ENCODE measurements at regions not wholly inside any gene's neighbourhood (a gene's known extent, or its start where the extent isn't known, plus 50 kb on each side); places are given as distances from the start of the nearest gene placed in this dataset.
A peak's percentile ranks its signal among the peaks of the same experiment; 100 is the strongest.

DNA sequence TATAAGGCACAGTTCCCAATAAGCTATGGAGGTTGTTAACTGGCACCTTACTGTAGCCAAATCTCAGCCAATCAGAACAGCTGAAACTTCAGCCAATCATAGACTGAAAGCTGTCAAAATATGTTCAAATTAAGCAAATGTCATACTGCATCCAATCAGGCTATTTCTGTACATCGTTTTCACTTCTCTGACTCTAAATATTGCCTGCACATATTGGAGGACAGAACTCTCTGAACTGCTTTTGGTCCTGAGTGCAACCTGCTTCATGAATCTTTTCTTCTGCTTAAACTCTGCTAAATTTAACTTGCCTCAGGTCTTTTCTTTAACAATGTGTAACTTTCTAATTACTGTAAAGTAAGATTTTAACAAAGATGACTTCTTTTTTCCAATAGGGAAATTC, 1198.9 kb upstream of the PCDH7 start:
- ATAC-seq (ENCODE audit: low FRiP score) (no peak), DNase-seq (no peak)
- Histone ChIP-seq H3K4me3 (ENCODE audit: low read length in 2 of 2) (no peak overlapping the region), H3K9me3 (ENCODE audit: control insufficient read depth, low read length) (no peaks in the 10 kb centered on the region), H3K27ac (ENCODE audit: low read depth in 1 of 2, low read length in 2 of 2) (no peak overlapping the region), H3K4me1 (ENCODE audit: control insufficient read depth in 1 of 2, insufficient read depth in 2 of 2, low read length in 2 of 2) (no peaks in the 10 kb centered on the region), H3K36me3 (ENCODE audit: control insufficient read depth in 1 of 2, insufficient read depth in 2 of 2, low read length in 1 of 2) (no peaks in the 10 kb centered on the region), H3K27me3 (ENCODE audit: control insufficient read depth in 1 of 2, insufficient read depth in 2 of 2, low read length in 1 of 2) (no peaks in the 10 kb centered on the region)
- 66 to 70% methylated on average over 1 of the region's 1 CpG for WGBS, 2 donors
- intact Hi-C loops (cut with DNase I) = no loop called here

DNA sequence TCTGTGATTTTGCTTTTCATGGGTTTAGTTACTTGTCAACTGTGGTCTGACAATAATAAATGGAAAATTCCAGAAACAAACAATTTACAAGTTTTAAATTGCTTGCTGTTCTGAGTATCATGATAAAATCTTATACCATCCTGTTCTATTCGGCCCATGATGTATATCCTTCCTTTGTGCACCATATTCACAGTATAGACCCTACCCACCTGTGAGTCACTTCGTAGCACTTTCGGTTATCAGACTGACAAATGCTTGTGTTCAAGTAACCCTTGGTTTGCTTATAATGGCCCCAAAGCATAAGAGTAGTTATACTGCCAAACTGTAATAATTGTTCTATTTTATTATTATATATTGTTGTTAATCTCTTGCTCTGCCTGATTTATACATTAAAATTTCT, 1183.4 kb upstream of the PCDH7 start:
- ATAC-seq (ENCODE audit: low FRiP score) = no peak
- WGBS, 2 donors = 68 to 85% methylated on average over 3 of the region's 3 CpGs
- H3K4me3 ChIP-seq (ENCODE audit: low read length in 2 of 2) = no peak overlapping the region
- DNase-seq = no peak
- no peaks in the 10 kb centered on the region for H3K27me3 ChIP-seq (ENCODE audit: control insufficient read depth in 1 of 2, insufficient read depth in 2 of 2, low read length in 1 of 2)
- H3K4me1 ChIP-seq (ENCODE audit: control insufficient read depth in 1 of 2, insufficient read depth in 2 of 2, low read length in 2 of 2) = no peaks in the 10 kb centered on the region
- H3K36me3 ChIP-seq (ENCODE audit: control insufficient read depth in 1 of 2, insufficient read depth in 2 of 2, low read length in 1 of 2) = no peaks in the 10 kb centered on the region
- H3K9me3 ChIP-seq (ENCODE audit: control insufficient read depth, low read length) = no peaks in the 10 kb centered on the region
- intact Hi-C loops (cut with DNase I) = no loop called here
- H3K27ac ChIP-seq (ENCODE audit: low read depth in 1 of 2, low read length in 2 of 2) = no peak overlapping the region

DNA sequence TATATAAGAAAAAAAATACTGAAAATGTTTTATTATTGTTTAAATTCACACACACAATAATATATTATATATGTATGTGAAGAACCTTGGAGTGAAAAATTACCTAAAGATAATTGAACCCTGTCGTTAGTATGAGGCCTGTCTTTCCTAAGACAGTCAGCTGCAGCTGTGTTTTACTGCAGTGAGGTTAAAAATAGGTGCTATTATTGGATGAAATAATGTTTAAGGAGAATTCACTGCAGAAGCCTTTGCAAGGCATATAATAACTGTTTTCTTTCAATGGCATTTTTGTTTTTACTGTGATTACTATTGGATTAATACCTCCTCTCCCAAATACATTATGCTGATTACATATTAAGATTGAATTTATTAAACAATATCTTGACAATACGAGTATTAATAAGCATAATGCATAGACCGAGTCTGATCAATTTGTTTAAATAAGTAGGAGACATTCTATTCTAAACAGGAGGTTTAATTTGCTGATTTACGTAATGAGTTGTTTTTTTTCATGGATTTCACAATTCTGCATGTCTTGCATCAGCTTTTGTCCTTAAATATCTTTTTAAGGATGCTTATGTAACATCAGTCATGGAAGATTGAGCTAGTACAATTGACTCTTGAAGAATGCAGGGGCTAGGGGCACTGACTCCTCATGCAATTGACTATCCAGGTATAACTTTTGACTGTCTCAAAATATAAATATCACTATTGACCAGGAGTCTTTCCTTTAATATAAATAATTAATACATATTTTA, 1181.1 kb upstream of the PCDH7 start:
- WGBS, 2 donors = 54 to 66% methylated on average over 4 of the region's 4 CpGs
- no peak for DNase-seq
- Histone ChIP-seq H3K27ac (ENCODE audit: low read depth in 1 of 2, low read length in 2 of 2) (no peak overlapping the region), H3K36me3 (ENCODE audit: control insufficient read depth in 1 of 2, insufficient read depth in 2 of 2, low read length in 1 of 2) (no peaks in the 10 kb centered on the region), H3K4me1 (ENCODE audit: control insufficient read depth in 1 of 2, insufficient read depth in 2 of 2, low read length in 2 of 2) (no peaks in the 10 kb centered on the region), H3K4me3 (ENCODE audit: low read length in 2 of 2) (no peak overlapping the region), H3K27me3 (ENCODE audit: control insufficient read depth in 1 of 2, insufficient read depth in 2 of 2, low read length in 1 of 2) (no peaks in the 10 kb centered on the region), H3K9me3 (ENCODE audit: control insufficient read depth, low read length) (no peaks in the 10 kb centered on the region)
- intact Hi-C loops (cut with DNase I) = no loop called here
- no peak for ATAC-seq (ENCODE audit: low FRiP score)

DNA sequence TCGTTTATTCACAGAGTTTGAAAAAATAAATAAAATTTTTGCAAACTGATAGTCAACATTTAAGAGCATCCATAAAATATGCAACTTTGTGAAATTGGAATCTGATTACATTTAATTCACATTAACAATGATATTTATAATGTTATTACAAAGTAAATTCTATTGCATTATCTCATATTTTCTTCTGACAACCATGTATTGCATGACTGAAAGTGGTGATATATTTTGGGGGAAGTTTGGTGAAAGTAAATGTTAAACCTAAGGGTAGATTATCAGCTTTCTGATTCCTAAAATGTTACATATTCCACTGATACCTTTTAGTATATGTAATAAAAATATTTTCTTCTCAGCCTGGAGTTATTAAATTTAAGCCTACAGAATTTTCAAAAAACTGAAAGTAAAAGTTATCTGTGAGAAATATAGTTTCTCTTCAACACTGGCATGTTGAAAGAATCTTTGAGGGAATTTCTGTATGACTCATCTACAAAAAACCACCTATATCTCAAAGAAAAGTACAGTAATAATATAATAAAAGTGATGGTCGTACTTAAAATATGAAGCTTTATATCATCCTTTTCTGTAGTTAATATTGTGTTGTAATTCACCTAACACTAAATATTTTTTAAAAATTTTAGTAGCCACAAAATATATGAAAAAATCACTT, 1179.6 kb upstream of the PCDH7 start:
- 61 to 72% methylated on average over 2 of the region's 2 CpGs for WGBS, 2 donors

GRCh38 chr4:29541757-29542156, 1178.4 kb upstream of the PCDH7 start:
- H3K4me1 ChIP-seq (ENCODE audit: control insufficient read depth in 1 of 2, insufficient read depth in 2 of 2, low read length in 2 of 2) = no peaks in the 10 kb centered on the region
- H3K27me3 ChIP-seq (ENCODE audit: control insufficient read depth in 1 of 2, insufficient read depth in 2 of 2, low read length in 1 of 2) = no peaks in the 10 kb centered on the region
- intact Hi-C loops (cut with DNase I) = no loop called here
- ATAC-seq (ENCODE audit: low FRiP score) = peak; percentile 68
- no peaks in the 10 kb centered on the region for H3K36me3 ChIP-seq (ENCODE audit: control insufficient read depth in 1 of 2, insufficient read depth in 2 of 2, low read length in 1 of 2)
- no peak overlapping the region for H3K4me3 ChIP-seq (ENCODE audit: low read length in 2 of 2)
- peak in 1 of 2 donors; percentile 35 for DNase-seq
- no peak overlapping the region for H3K27ac ChIP-seq (ENCODE audit: low read depth in 1 of 2, low read length in 2 of 2)
- H3K9me3 ChIP-seq (ENCODE audit: control insufficient read depth, low read length) = no peaks in the 10 kb centered on the region
- WGBS, 2 donors = 87 to 94% methylated on average over 6 of the region's 6 CpGs

More for the DNA sequence above, 1179.6 kb upstream of the PCDH7 start:
- no peak for ATAC-seq (ENCODE audit: low FRiP score)
- H3K9me3 ChIP-seq (ENCODE audit: control insufficient read depth, low read length) = no peaks in the 10 kb centered on the region
- intact Hi-C loops (cut with DNase I) = no loop called here
- no peak for DNase-seq
- no peaks in the 10 kb centered on the region for H3K36me3 ChIP-seq (ENCODE audit: control insufficient read depth in 1 of 2, insufficient read depth in 2 of 2, low read length in 1 of 2)
- H3K4me3 ChIP-seq (ENCODE audit: low read length in 2 of 2) = no peak overlapping the region
- no peak overlapping the region for H3K27ac ChIP-seq (ENCODE audit: low read depth in 1 of 2, low read length in 2 of 2)
- H3K4me1 ChIP-seq (ENCODE audit: control insufficient read depth in 1 of 2, insufficient read depth in 2 of 2, low read length in 2 of 2) = no peaks in the 10 kb centered on the region
- no peaks in the 10 kb centered on the region for H3K27me3 ChIP-seq (ENCODE audit: control insufficient read depth in 1 of 2, insufficient read depth in 2 of 2, low read length in 1 of 2)

DNA sequence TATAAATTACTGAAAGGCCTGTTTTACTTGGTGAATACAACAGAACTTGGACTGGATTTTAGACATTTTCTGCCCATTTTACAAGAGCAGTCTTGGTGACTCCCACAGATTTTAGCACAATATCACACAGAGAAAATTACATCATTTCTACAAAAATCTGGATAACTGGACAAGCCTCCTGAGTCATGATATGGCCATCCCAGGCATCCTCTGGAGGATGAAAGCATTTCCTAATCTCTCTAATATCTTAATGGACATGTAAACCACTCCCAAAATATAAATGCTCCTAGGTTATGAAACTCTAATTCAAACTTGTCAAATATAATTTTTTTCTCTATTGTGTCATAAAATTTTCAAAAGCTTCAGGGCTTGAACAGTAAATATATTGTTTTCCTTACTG, 1170.8 kb upstream of the PCDH7 start:
- Histone ChIP-seq H3K4me3 (ENCODE audit: low read length in 2 of 2) (no peak overlapping the region), H3K36me3 (ENCODE audit: control insufficient read depth in 1 of 2, insufficient read depth in 2 of 2, low read length in 1 of 2) (no peaks in the 10 kb centered on the region), H3K9me3 (ENCODE audit: control insufficient read depth, low read length) (no peaks in the 10 kb centered on the region), H3K4me1 (ENCODE audit: control insufficient read depth in 1 of 2, insufficient read depth in 2 of 2, low read length in 2 of 2) (no peaks in the 10 kb centered on the region), H3K27me3 (ENCODE audit: control insufficient read depth in 1 of 2, insufficient read depth in 2 of 2, low read length in 1 of 2) (no peaks in the 10 kb centered on the region), H3K27ac (ENCODE audit: low read depth in 1 of 2, low read length in 2 of 2) (no peak overlapping the region)
- intact Hi-C loops (cut with DNase I) = no loop called here
- no peak for ATAC-seq (ENCODE audit: low FRiP score)
- DNase-seq = no peak

DNA sequence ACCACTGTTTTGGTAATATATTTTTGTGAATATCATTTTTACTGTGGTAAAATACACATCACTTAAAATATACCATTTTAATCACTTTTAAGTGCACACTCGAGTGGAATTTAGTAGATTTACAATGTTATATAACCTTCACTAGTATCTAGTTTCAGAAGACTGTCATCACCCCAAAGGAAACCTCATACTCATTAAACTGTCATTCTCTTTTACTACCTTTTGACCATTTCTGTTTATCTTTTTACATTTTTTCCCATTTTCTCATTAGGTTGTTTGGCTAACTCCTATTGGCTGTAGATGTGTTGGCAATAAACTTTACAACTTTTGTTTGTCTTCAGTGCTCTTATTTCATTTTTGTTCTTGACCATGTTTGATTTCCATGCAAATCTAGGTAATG, 1168.3 kb upstream of the PCDH7 start:
- intact Hi-C loops (cut with DNase I) = no loop called here
- Histone ChIP-seq H3K36me3 (ENCODE audit: control insufficient read depth in 1 of 2, insufficient read depth in 2 of 2, low read length in 1 of 2) (no peaks in the 10 kb centered on the region), H3K9me3 (ENCODE audit: control insufficient read depth, low read length) (no peaks in the 10 kb centered on the region), H3K27me3 (ENCODE audit: control insufficient read depth in 1 of 2, insufficient read depth in 2 of 2, low read length in 1 of 2) (no peaks in the 10 kb centered on the region), H3K4me3 (ENCODE audit: low read length in 2 of 2) (no peak overlapping the region), H3K27ac (ENCODE audit: low read depth in 1 of 2, low read length in 2 of 2) (no peak overlapping the region), H3K4me1 (ENCODE audit: control insufficient read depth in 1 of 2, insufficient read depth in 2 of 2, low read length in 2 of 2) (no peaks in the 10 kb centered on the region)
- ATAC-seq (ENCODE audit: low FRiP score) (no peak), DNase-seq (no peak)
- WGBS, 2 donors = 53 to 54% methylated on average over 1 of the region's 1 CpG

- H3K4me3 ChIP-seq (ENCODE audit: low read length in 2 of 2) = no peak overlapping the region
- WGBS, 2 donors = 69 to 77% methylated on average over 1 of the region's 1 CpG
- intact Hi-C loops (cut with DNase I) = no loop called here
- H3K4me1 ChIP-seq (ENCODE audit: control insufficient read depth in 1 of 2, insufficient read depth in 2 of 2, low read length in 2 of 2) = no peaks in the 10 kb centered on the region
- no peaks in the 10 kb centered on the region for H3K27me3 ChIP-seq (ENCODE audit: control insufficient read depth in 1 of 2, insufficient read depth in 2 of 2, low read length in 1 of 2)
- no peak overlapping the region for H3K27ac ChIP-seq (ENCODE audit: low read depth in 1 of 2, low read length in 2 of 2)
- no peaks in the 10 kb centered on the region for H3K36me3 ChIP-seq (ENCODE audit: control insufficient read depth in 1 of 2, insufficient read depth in 2 of 2, low read length in 1 of 2)
- no peaks in the 10 kb centered on the region for H3K9me3 ChIP-seq (ENCODE audit: control insufficient read depth, low read length)
- DNase-seq (no peak), ATAC-seq (ENCODE audit: low FRiP score) (no peak)
These were observed 1166.3 kb upstream of the PCDH7 start for GRCh38 chr4:29553846-29554245.

- Histone ChIP-seq H3K36me3 (ENCODE audit: control insufficient read depth in 1 of 2, insufficient read depth in 2 of 2, low read length in 1 of 2) (no peaks in the 10 kb centered on the region), H3K27me3 (ENCODE audit: control insufficient read depth in 1 of 2, insufficient read depth in 2 of 2, low read length in 1 of 2) (no peaks in the 10 kb centered on the region), H3K4me1 (ENCODE audit: control insufficient read depth in 1 of 2, insufficient read depth in 2 of 2, low read length in 2 of 2) (no peaks in the 10 kb centered on the region), H3K4me3 (ENCODE audit: low read length in 2 of 2) (no peak overlapping the region), H3K9me3 (ENCODE audit: control insufficient read depth, low read length) (no peaks in the 10 kb centered on the region), H3K27ac (ENCODE audit: low read depth in 1 of 2, low read length in 2 of 2) (no peak overlapping the region)
- no peak for DNase-seq
- ATAC-seq (ENCODE audit: low FRiP score) = no peak
- intact Hi-C loops (cut with DNase I) = no loop called here
These were observed 1161.4 kb upstream of the PCDH7 start for GRCh38 chr4:29558789-29559188.
